Calu3 (cell line): ENCODE measurements at regions not wholly inside any gene's neighbourhood (a gene's known extent, or its start where the extent isn't known, plus 50 kb on each side); places are given as distances from the start of the nearest gene placed in this dataset.

ENCODE experiments used
- BruUV-seq: library from RNA; stranded (reverse); fragments of 400-500 nt; replicated peaks from 2 replicates; lab custom pipeline; 2021; lab: Mats Ljungman, UMichigan
- CTCF ChIA-PET: fragments of 300-600 bp; sonication (Branson Sonifier 250); formaldehyde crosslinking; loops from one replicate; lab custom pipeline; 2022; ENCODE audit warnings: antibody characterized with exemption; lab: Charles Lee
- DNase-seq: peaks from one replicate; pipeline ENCODE4 v3.0.0; 2022
- H3K27ac Mint-ChIP-seq: one replicate; pipeline ENCODE4 v1.8.0; 2022; ENCODE audit warnings: mixed read lengths; ENCODE audit not compliant: unreplicated experiment
- H3K27me3 Mint-ChIP-seq: one replicate; pipeline ENCODE4 v1.8.0; 2022; ENCODE audit warnings: mixed read lengths; ENCODE audit not compliant: unreplicated experiment
- H3K36me3 Mint-ChIP-seq: one replicate; pipeline ENCODE4 v1.8.0; 2022; ENCODE audit warnings: mild to moderate bottlenecking, moderate library complexity, mixed read lengths; ENCODE audit not compliant: insufficient read depth, unreplicated experiment
- H3K4me1 Mint-ChIP-seq: one replicate; pipeline ENCODE4 v1.8.0; 2022; ENCODE audit warnings: mild to moderate bottlenecking, low read depth, mixed read lengths; ENCODE audit not compliant: unreplicated experiment
- H3K4me3 Mint-ChIP-seq: one replicate; pipeline ENCODE4 v1.8.0; 2022; ENCODE audit warnings: mild to moderate bottlenecking, low read depth, moderate library complexity, mixed read lengths; ENCODE audit not compliant: unreplicated experiment
- H3K9me3 Mint-ChIP-seq: one replicate; pipeline ENCODE4 v1.8.0; 2022; ENCODE audit warnings: low read depth, mixed read lengths; ENCODE audit not compliant: unreplicated experiment
- intact Hi-C: fragments of 100-400 bp; cut with micrococcal nuclease; formaldehyde crosslinking; loops from one replicate; pipeline ENCODE4 v1.10.0; 2022; ENCODE audit not compliant: unreplicated experiment
- TF ChIP-seq, protein P1 (sequence below): fragments of 200-600 bp; IDR thresholded peaks from one replicate; pipeline ENCODE4 v1.8.0; 2022; ENCODE audit warnings: antibody characterized with exemption; ENCODE audit not compliant: unreplicated experiment

DNA sequence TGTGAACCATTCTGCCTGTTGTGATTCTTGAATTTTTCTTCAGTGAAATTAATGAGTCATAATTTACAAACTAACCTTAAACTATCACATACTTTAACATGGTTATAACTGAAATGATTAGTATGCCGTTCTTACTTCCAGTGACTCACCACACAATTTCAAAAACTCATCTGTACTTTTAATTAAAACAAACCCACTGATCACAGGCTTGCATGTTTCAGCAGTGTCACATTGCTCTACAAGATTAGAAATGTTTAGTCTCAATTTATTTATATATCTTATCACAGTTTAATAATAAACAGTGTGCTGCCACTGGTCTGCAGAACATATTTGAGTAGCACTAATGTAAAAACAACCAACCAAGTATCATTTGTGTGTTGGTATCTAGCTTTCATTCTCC, 2227.9 kb upstream of the PCDH20 start:
- H3K27ac Mint-ChIP-seq: no peak overlapping the region
- CTCF ChIA-PET: no interaction called here
- no peaks in the 10 kb centered on the region for H3K4me1 Mint-ChIP-seq
- H3K36me3 Mint-ChIP-seq: no peaks in the 10 kb centered on the region
- intact Hi-C loops: no loop called here
- no TSS peak for BruUV-seq
- H3K27me3 Mint-ChIP-seq: no peaks in the 10 kb centered on the region
- H3K4me3 Mint-ChIP-seq: no peak overlapping the region
- no peaks in the 10 kb centered on the region for H3K9me3 Mint-ChIP-seq
- no peak for DNase-seq
- TF ChIP-seq, protein P1, sequence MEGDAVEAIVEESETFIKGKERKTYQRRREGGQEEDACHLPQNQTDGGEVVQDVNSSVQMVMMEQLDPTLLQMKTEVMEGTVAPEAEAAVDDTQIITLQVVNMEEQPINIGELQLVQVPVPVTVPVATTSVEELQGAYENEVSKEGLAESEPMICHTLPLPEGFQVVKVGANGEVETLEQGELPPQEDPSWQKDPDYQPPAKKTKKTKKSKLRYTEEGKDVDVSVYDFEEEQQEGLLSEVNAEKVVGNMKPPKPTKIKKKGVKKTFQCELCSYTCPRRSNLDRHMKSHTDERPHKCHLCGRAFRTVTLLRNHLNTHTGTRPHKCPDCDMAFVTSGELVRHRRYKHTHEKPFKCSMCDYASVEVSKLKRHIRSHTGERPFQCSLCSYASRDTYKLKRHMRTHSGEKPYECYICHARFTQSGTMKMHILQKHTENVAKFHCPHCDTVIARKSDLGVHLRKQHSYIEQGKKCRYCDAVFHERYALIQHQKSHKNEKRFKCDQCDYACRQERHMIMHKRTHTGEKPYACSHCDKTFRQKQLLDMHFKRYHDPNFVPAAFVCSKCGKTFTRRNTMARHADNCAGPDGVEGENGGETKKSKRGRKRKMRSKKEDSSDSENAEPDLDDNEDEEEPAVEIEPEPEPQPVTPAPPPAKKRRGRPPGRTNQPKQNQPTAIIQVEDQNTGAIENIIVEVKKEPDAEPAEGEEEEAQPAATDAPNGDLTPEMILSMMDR: no peak

DNA sequence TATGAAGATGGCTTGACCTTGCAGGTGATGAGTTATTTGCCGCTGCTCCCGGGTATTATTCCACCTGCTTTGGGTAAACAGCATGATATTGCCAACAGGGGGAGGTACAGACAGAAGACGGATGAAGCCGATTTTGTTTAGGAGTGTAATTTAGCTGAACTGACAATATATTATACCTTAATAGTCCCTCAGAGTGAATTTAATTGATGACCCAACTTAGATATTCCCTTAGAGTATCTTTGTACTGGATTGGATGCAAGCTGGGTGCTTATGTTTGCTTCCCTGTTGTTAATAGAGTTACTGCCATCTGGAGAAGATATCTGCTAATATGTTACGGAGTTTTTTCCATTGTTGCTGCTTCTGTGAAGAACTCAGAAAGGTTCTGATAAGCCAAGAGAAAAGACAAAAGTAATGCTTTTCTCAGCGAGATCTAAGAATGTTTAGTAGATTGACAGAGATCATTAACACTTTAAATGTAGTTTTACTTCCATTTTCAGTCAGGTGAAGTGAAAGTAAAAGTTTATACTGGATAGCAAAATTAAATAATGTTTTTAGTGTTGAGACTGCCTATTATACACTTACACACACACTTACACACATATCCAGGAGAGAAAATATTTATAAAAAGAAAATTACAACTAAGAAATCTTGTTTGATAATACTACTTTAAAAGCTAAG, 2220.8 kb upstream of the PCDH20 start:
- peak; percentile 0 for DNase-seq
- Mint-ChIP-seq H3K27ac (no peak overlapping the region), H3K9me3 (no peaks in the 10 kb centered on the region), H3K36me3 (no peaks in the 10 kb centered on the region), H3K4me3 (peak overlapping the region; percentile 36), H3K27me3 (no peaks in the 10 kb centered on the region), H3K4me1 (no peaks in the 10 kb centered on the region)
- no TSS peak for BruUV-seq
- CTCF ChIA-PET: no interaction called here
- TF ChIP-seq, protein P1: no peak
- intact Hi-C loops: no loop called here

DNA sequence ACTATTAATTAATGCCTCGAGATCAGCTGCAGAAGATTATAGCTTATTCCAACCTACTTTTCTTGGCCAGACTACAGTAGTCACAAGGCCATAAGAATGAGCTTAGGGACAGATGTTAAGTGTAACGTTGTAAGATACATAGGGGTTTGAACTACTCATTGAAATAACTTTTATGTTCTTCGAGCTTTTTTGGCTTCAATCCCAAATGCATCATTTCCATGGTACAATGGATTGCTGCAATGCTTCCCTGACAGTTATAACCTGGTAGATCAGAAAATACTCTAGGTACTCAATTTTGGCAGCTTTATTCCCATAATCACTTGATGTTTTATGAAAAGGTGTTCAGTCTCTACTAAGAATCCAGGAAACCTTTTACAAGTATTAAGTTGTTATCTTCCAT, 2216.7 kb upstream of the PCDH20 start:
- TF ChIP-seq, protein P1: no peak

DNA sequence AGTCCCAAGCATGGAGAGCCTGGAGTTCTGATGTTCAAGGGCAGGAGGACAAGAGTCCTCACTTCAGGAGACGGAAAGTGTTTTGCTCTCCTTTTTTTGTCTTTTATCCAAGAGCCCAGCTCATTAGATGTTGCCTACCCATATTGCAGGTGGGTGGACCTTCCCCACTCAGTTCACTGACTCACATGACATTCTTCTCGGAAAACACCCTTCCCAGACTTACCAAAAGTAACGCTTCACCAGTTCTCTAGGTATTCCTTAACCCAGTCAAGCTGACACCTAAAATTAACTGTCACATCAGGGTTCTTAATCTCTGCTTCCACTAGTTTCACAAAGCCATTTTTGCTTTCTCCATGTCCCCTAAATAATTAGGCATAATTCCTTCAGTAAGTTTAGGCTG, 2215.4 kb upstream of the PCDH20 start:
- Mint-ChIP-seq H3K4me3 (no peak overlapping the region), H3K9me3 (no peaks in the 10 kb centered on the region), H3K27ac (no peak overlapping the region), H3K27me3 (no peaks in the 10 kb centered on the region), H3K4me1 (no peaks in the 10 kb centered on the region), H3K36me3 (no peaks in the 10 kb centered on the region)
- no TSS peak for BruUV-seq
- CTCF ChIA-PET: no interaction called here
- intact Hi-C loops: no loop called here
- TF ChIP-seq, protein P1: no peak
- DNase-seq: no peak

More for the DNA sequence above, 2216.7 kb upstream of the PCDH20 start:
- Mint-ChIP-seq H3K27me3 (no peaks in the 10 kb centered on the region), H3K9me3 (no peaks in the 10 kb centered on the region), H3K4me3 (no peak overlapping the region), H3K27ac (no peak overlapping the region), H3K4me1 (no peaks in the 10 kb centered on the region), H3K36me3 (no peaks in the 10 kb centered on the region)
- DNase-seq: no peak
- BruUV-seq: no TSS peak
- intact Hi-C loops: no loop called here
- CTCF ChIA-PET: no interaction called here
